EH (cell line): ENCODE measurements at regions not wholly inside any gene's neighbourhood (a gene's known extent, or its start where the extent isn't known, plus 50 kb on each side); places are given as distances from the start of the nearest gene placed in this dataset.
"Not testable (repeated sequence)": the region's sequence is repeated elsewhere in the genome, so short reads cannot be mapped to it uniquely, and the experiment has no call there.

ENCODE experiments used
- DNase-seq: peaks from one replicate; pipeline ENCODE4 v3.0.0-alpha.2; 2015; ENCODE audit warnings: low read depth

GRCh38 chr6:164377348-164377918 lies 932.0 kb downstream of the C6orf118 start:
- DNase-seq, result no peak

- no peak for DNase-seq
Observed at GRCh38 chr6:164370773-164371172, 938.6 kb downstream of the C6orf118 start.

- no peak for DNase-seq
Observed at GRCh38 chr6:164359441-164359840, 944.9 kb downstream of the QKI start.

- DNase-seq, result no peak
Observed at GRCh38 chr6:164359036-164359435, 944.5 kb downstream of the QKI start.

- no peak for DNase-seq
Observed at GRCh38 chr6:164356814-164357213, 942.3 kb downstream of the QKI start.

GRCh38 chr6:164347455-164347854 lies 932.9 kb downstream of the QKI start:
- DNase-seq, result no peak

GRCh38 chr6:164346631-164347030 lies 932.1 kb downstream of the QKI start:
- no peak for DNase-seq

GRCh38 chr6:164345806-164346496 lies 931.4 kb downstream of the QKI start:
- DNase-seq, result no peak

- no peak for DNase-seq
Observed at GRCh38 chr6:164345327-164345726, 930.8 kb downstream of the QKI start.

- no peak for DNase-seq
Observed at GRCh38 chr6:164344801-164345291, 930.3 kb downstream of the QKI start.

- not testable (repeated sequence) for DNase-seq
Observed at GRCh38 chr6:164339442-164339841, 924.9 kb downstream of the QKI start.

GRCh38 chr6:164337925-164338397 lies 923.4 kb downstream of the QKI start:
- no peak for DNase-seq

GRCh38 chr6:164337024-164337924 lies 922.8 kb downstream of the QKI start:
- DNase-seq, result no peak

- DNase-seq, result no peak
Observed at GRCh38 chr6:164336455-164336854, 921.9 kb downstream of the QKI start.

GRCh38 chr6:164331026-164331425 lies 916.5 kb downstream of the QKI start:
- DNase-seq, result no peak

- no peak for DNase-seq
Observed at GRCh38 chr6:164325168-164325567, 910.6 kb downstream of the QKI start.

GRCh38 chr6:164322533-164322932 lies 908.0 kb downstream of the QKI start:
- no peak for DNase-seq

- no peak for DNase-seq
Observed at GRCh38 chr6:164321297-164321696, 906.8 kb downstream of the QKI start.

- no peak for DNase-seq
Observed at GRCh38 chr6:164315376-164315775, 900.9 kb downstream of the QKI start.

GRCh38 chr6:164308339-164308738 lies 893.8 kb downstream of the QKI start:
- DNase-seq, result no peak

GRCh38 chr6:164303102-164303964 lies 888.8 kb downstream of the QKI start:
- DNase-seq, result no peak

GRCh38 chr6:164296411-164296810 lies 881.9 kb downstream of the QKI start:
- DNase-seq, result no peak
